Stimulated activated CD4-positive, alpha-beta T cell treated with anti-CD3 and anti-CD28 coated beads, Interleukin-2, amount 100 ng/mL, for 4 hours (primary cell): ENCODE measurements at regions not wholly inside any gene's neighbourhood (a gene's known extent, or its start where the extent isn't known, plus 50 kb on each side); places are given as distances from the start of the nearest gene placed in this dataset.

Experiments
- DNase-seq: peaks from one replicate; pipeline ENCODE4 v3.0.0-alpha.2; 2020; ENCODE audit warnings: low read depth

GRCh38 chr1:209029737-209030136 lies 553.8 kb upstream of the CAMK1G start:
- DNase-seq: no peak

- DNase-seq: no peak
Observed at GRCh38 chr1:209030454-209031167, 552.9 kb upstream of the CAMK1G start.

GRCh38 chr1:209037064-209037463 lies 546.5 kb upstream of the CAMK1G start:
- DNase-seq: no peak

GRCh38 chr1:209038316-209038715 lies 545.2 kb upstream of the CAMK1G start:
- no peak for DNase-seq

GRCh38 chr1:209038735-209039134 lies 544.8 kb upstream of the CAMK1G start:
- DNase-seq: no peak

GRCh38 chr1:209040351-209040750 lies 543.2 kb upstream of the CAMK1G start:
- DNase-seq: no peak

- no peak for DNase-seq
Observed at GRCh38 chr1:209041927-209042326, 541.6 kb upstream of the CAMK1G start.

GRCh38 chr1:209042413-209042812 lies 541.1 kb upstream of the CAMK1G start:
- DNase-seq: no peak

- no peak for DNase-seq
Observed at GRCh38 chr1:209045331-209046057, 538.0 kb upstream of the CAMK1G start.

GRCh38 chr1:209046058-209046417 lies 537.5 kb upstream of the CAMK1G start:
- DNase-seq: no peak

- DNase-seq: no peak
Observed at GRCh38 chr1:209046935-209047334, 536.6 kb upstream of the CAMK1G start.

GRCh38 chr1:209048941-209049669 lies 534.4 kb upstream of the CAMK1G start:
- DNase-seq: no peak

- DNase-seq: no peak
Observed at GRCh38 chr1:209051570-209051969, 531.9 kb upstream of the CAMK1G start.

- DNase-seq: no peak
Observed at GRCh38 chr1:209053587-209053986, 529.9 kb upstream of the CAMK1G start.

GRCh38 chr1:209057083-209057482 lies 526.4 kb upstream of the CAMK1G start:
- DNase-seq: no peak

- DNase-seq: no peak
Observed at GRCh38 chr1:209057901-209058300, 525.6 kb upstream of the CAMK1G start.

- no peak for DNase-seq
Observed at GRCh38 chr1:209059376-209059775, 524.1 kb upstream of the CAMK1G start.

GRCh38 chr1:209059981-209060380 lies 523.5 kb upstream of the CAMK1G start:
- no peak for DNase-seq

GRCh38 chr1:209062081-209062620 lies 521.4 kb upstream of the CAMK1G start:
- DNase-seq: no peak

GRCh38 chr1:209062863-209063262 lies 520.7 kb upstream of the CAMK1G start:
- DNase-seq: no peak

- no peak for DNase-seq
Observed at GRCh38 chr1:209063767-209064659, 519.5 kb upstream of the CAMK1G start.
